ENCODE measurements at regions not wholly inside any gene's neighbourhood (a gene's known extent, or its start where the extent isn't known, plus 50 kb on each side); places are given as distances from the start of the nearest gene placed in this dataset.
"Not testable (repeated sequence)": the region's sequence is repeated elsewhere in the genome, so short reads cannot be mapped to it uniquely, and the experiment has no call there.

GRCh38 chr6:11410539-11411307 lies 126.8 kb upstream of the TMEM170B start:
- DNase-seq (ENCODE audit: low read depth) = no peak
- no peak overlapping the region for H3K4me3 ChIP-seq (ENCODE audit: low read length)
- TF ChIP-seq CTCF (conservative IDR thresholded peaks at IDR 0.05; ENCODE audit: low read length) = no peak

- no peak overlapping the region for H3K4me3 ChIP-seq (ENCODE audit: low read length)
- no peak for DNase-seq (ENCODE audit: low read depth)
- TF ChIP-seq CTCF (conservative IDR thresholded peaks at IDR 0.05; ENCODE audit: low read length) = no peak
Observed at GRCh38 chr6:11409371-11409770, 128.2 kb upstream of the TMEM170B start.

- no peak for DNase-seq (ENCODE audit: low read depth)
- no peak for TF ChIP-seq CTCF (conservative IDR thresholded peaks at IDR 0.05; ENCODE audit: low read length)
- H3K4me3 ChIP-seq (ENCODE audit: low read length) = no peak overlapping the region
Observed at GRCh38 chr6:11407414-11407813, 130.1 kb upstream of the TMEM170B start.

GRCh38 chr6:11404838-11405237 lies 132.7 kb upstream of the TMEM170B start:
- no peak for DNase-seq (ENCODE audit: low read depth)

GRCh38 chr6:11404081-11404480 lies 133.5 kb upstream of the TMEM170B start:
- no peak for DNase-seq (ENCODE audit: low read depth)
- no peak overlapping the region for H3K4me3 ChIP-seq (ENCODE audit: low read length)
- no peak for TF ChIP-seq CTCF (conservative IDR thresholded peaks at IDR 0.05; ENCODE audit: low read length)

More at GRCh38 chr6:11404838-11405237, 132.7 kb upstream of the TMEM170B start:
- TF ChIP-seq CTCF (conservative IDR thresholded peaks at IDR 0.05; ENCODE audit: low read length) = no peak
- no peak overlapping the region for H3K4me3 ChIP-seq (ENCODE audit: low read length)

GRCh38 chr6:11403035-11403601 lies 134.4 kb upstream of the TMEM170B start:
- DNase-seq (ENCODE audit: low read depth) = no peak
- no peak overlapping the region for H3K4me3 ChIP-seq (ENCODE audit: low read length)
- no peak for TF ChIP-seq CTCF (conservative IDR thresholded peaks at IDR 0.05; ENCODE audit: low read length)

- H3K4me3 ChIP-seq (ENCODE audit: low read length); DNase-seq (ENCODE audit: low read depth): not testable (repeated sequence)
Observed at GRCh38 chr6:11402581-11402980, 135.0 kb upstream of the TMEM170B start.

GRCh38 chr6:11401954-11402353 lies 135.6 kb upstream of the TMEM170B start:
- H3K4me3 ChIP-seq (ENCODE audit: low read length); DNase-seq (ENCODE audit: low read depth): not testable (repeated sequence)
